ENCODE measurements at regions not wholly inside any gene's neighbourhood (a gene's known extent, or its start where the extent isn't known, plus 50 kb on each side); places are given as distances from the start of the nearest gene placed in this dataset.

DNA sequence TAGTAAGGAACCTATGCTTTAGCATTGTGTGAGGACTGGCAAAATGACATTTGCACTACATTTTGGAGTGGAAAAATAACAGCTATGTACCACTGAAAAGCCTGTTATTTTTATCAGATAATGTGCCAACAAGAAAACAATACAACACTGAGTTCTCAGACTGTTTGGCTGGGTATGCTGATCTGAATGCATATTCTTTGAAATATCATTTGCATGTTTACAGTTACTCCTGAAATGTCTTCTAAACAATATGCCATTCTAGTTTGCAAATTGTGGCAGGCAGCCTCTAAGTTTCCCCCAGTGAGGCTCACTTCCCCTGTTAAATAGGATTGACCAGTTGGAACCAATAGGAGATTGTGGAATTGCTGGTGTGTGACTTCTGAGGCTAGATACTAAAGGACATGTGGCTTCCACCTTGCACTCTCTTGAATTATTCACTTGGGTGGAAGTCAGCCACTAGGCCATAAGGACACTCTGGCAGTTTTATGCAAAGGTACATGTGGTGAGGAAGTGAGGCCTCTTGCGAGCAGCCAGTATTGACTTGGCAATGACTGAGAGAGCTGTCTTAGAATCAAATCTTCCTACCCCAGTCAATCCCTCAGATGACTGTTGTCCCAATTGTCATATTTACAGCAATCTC is 250.4 kb upstream of the PCSK5 start:
- H3K27ac ChIP-seq, result no peak overlapping the region
- H3K27me3 ChIP-seq (replicated peaks), result no peaks in the 10 kb centered on the region
- H3K36me3 ChIP-seq (replicated peaks), result no peaks in the 10 kb centered on the region
- TF ChIP-seq, protein P1, sequence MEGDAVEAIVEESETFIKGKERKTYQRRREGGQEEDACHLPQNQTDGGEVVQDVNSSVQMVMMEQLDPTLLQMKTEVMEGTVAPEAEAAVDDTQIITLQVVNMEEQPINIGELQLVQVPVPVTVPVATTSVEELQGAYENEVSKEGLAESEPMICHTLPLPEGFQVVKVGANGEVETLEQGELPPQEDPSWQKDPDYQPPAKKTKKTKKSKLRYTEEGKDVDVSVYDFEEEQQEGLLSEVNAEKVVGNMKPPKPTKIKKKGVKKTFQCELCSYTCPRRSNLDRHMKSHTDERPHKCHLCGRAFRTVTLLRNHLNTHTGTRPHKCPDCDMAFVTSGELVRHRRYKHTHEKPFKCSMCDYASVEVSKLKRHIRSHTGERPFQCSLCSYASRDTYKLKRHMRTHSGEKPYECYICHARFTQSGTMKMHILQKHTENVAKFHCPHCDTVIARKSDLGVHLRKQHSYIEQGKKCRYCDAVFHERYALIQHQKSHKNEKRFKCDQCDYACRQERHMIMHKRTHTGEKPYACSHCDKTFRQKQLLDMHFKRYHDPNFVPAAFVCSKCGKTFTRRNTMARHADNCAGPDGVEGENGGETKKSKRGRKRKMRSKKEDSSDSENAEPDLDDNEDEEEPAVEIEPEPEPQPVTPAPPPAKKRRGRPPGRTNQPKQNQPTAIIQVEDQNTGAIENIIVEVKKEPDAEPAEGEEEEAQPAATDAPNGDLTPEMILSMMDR (IDR thresholded peaks at IDR 0.05; ENCODE audit: low read depth, low read length, missing control alignments), result no peak
- no peak overlapping the region for H3K4me3 ChIP-seq (ENCODE audit: low read depth, low read length)
- DNase-seq, result no peak
- in situ Hi-C loops (cut with HindIII; ENCODE audit: low pct_ligation_motif_present, low sequenced_read_pairs), result no loop called here

GRCh38 chr9:75642522-75642921 is 248.0 kb upstream of the PCSK5 start:
- no peak overlapping the region for H3K4me3 ChIP-seq (ENCODE audit: low read depth, low read length)
- DNase-seq, result no peak
- no peaks in the 10 kb centered on the region for H3K27me3 ChIP-seq (replicated peaks)
- no peaks in the 10 kb centered on the region for H3K36me3 ChIP-seq (replicated peaks)
- TF ChIP-seq, protein P1 (IDR thresholded peaks at IDR 0.05; ENCODE audit: low read depth, low read length, missing control alignments), result no peak
- H3K27ac ChIP-seq, result no peak overlapping the region
- in situ Hi-C loops (cut with HindIII; ENCODE audit: low pct_ligation_motif_present, low sequenced_read_pairs), result no loop called here

- TF ChIP-seq, protein P1 (IDR thresholded peaks at IDR 0.05; ENCODE audit: low read depth, low read length, missing control alignments), result no peak
- in situ Hi-C loops (cut with HindIII; ENCODE audit: low pct_ligation_motif_present, low sequenced_read_pairs), result no loop called here
Observed at GRCh38 chr9:75644649-75645048, 245.8 kb upstream of the PCSK5 start.

GRCh38 chr9:75648034-75648433 is 242.4 kb upstream of the PCSK5 start:
- no peak for DNase-seq
- in situ Hi-C loops (cut with HindIII; ENCODE audit: low pct_ligation_motif_present, low sequenced_read_pairs), result no loop called here
- H3K27ac ChIP-seq, result no peak overlapping the region
- H3K4me3 ChIP-seq (ENCODE audit: low read depth, low read length), result no peak overlapping the region
- TF ChIP-seq, protein P1 (IDR thresholded peaks at IDR 0.05; ENCODE audit: low read depth, low read length, missing control alignments), result no peak
- H3K36me3 ChIP-seq (replicated peaks), result no peaks in the 10 kb centered on the region
- no peaks in the 10 kb centered on the region for H3K27me3 ChIP-seq (replicated peaks)

More at GRCh38 chr9:75644649-75645048, 245.8 kb upstream of the PCSK5 start:
- no peak overlapping the region for H3K27ac ChIP-seq
- H3K4me3 ChIP-seq (ENCODE audit: low read depth, low read length), result no peak overlapping the region
- DNase-seq, result no peak
- H3K27me3 ChIP-seq (replicated peaks), result no peaks in the 10 kb centered on the region
- no peaks in the 10 kb centered on the region for H3K36me3 ChIP-seq (replicated peaks)

GRCh38 chr9:75649060-75649459 is 241.4 kb upstream of the PCSK5 start:
- in situ Hi-C loops (cut with HindIII; ENCODE audit: low pct_ligation_motif_present, low sequenced_read_pairs), result no loop called here
- no peak for DNase-seq
- no peak overlapping the region for H3K27ac ChIP-seq

More at GRCh38 chr9:75649060-75649459, 241.4 kb upstream of the PCSK5 start:
- Histone ChIP-seq H3K4me3 (ENCODE audit: low read depth, low read length) (no peak overlapping the region), H3K27me3 (replicated peaks) (no peaks in the 10 kb centered on the region), H3K36me3 (replicated peaks) (no peaks in the 10 kb centered on the region)
- TF ChIP-seq, protein P1 (IDR thresholded peaks at IDR 0.05; ENCODE audit: low read depth, low read length, missing control alignments), result no peak

Data from brain microvascular endothelial cell (primary cell).